ENCODE measurements at regions not wholly inside any gene's neighbourhood (a gene's known extent, or its start where the extent isn't known, plus 50 kb on each side); places are given as distances from the start of the nearest gene placed in this dataset.
"Not testable (repeated sequence)": the region's sequence is repeated elsewhere in the genome, so short reads cannot be mapped to it uniquely, and the experiment has no call there.

- Mint-ChIP-seq H3K4me1 (ENCODE audit: low read depth) (no peaks in the 10 kb centered on the region), H3K9me3 (no peaks in the 10 kb centered on the region), H3K4me3 (no peak overlapping the region), H3K36me3 (ENCODE audit: low read depth) (no peaks in the 10 kb centered on the region), H3K27ac (no peak overlapping the region), H3K27me3 (ENCODE audit: low read depth) (no peaks in the 10 kb centered on the region)
- no peak for DNase-seq (ENCODE audit: low spot score)
Observed at GRCh38 chr9:31355965-31356364, 1028.5 kb upstream of the ACO1 start.

GRCh38 chr9:31359071-31359470, 1025.4 kb upstream of the ACO1 start:
- H3K4me3 Mint-ChIP-seq: no peak overlapping the region
- no peak for DNase-seq (ENCODE audit: low spot score)
- H3K4me1 Mint-ChIP-seq (ENCODE audit: low read depth): no peaks in the 10 kb centered on the region
- H3K9me3 Mint-ChIP-seq: no peaks in the 10 kb centered on the region
- no peaks in the 10 kb centered on the region for H3K36me3 Mint-ChIP-seq (ENCODE audit: low read depth)
- no peaks in the 10 kb centered on the region for H3K27me3 Mint-ChIP-seq (ENCODE audit: low read depth)
- no peak overlapping the region for H3K27ac Mint-ChIP-seq

- no peak for DNase-seq (ENCODE audit: low spot score)
- Mint-ChIP-seq H3K4me3 (no peak overlapping the region), H3K9me3 (no peaks in the 10 kb centered on the region), H3K27ac (no peak overlapping the region), H3K27me3 (ENCODE audit: low read depth) (no peaks in the 10 kb centered on the region), H3K36me3 (ENCODE audit: low read depth) (no peaks in the 10 kb centered on the region), H3K4me1 (ENCODE audit: low read depth) (no peaks in the 10 kb centered on the region)
Observed at GRCh38 chr9:31364171-31364570, 1020.3 kb upstream of the ACO1 start.

- Mint-ChIP-seq H3K27ac (no peak overlapping the region), H3K4me3 (no peak overlapping the region), H3K27me3 (ENCODE audit: low read depth) (no peaks in the 10 kb centered on the region), H3K4me1 (ENCODE audit: low read depth) (no peaks in the 10 kb centered on the region), H3K36me3 (ENCODE audit: low read depth) (no peaks in the 10 kb centered on the region), H3K9me3 (no peaks in the 10 kb centered on the region)
- no peak for DNase-seq (ENCODE audit: low spot score)
Observed at GRCh38 chr9:31372799-31373587, 1011.5 kb upstream of the ACO1 start.

- no peak for DNase-seq (ENCODE audit: low spot score)
- H3K36me3 Mint-ChIP-seq (ENCODE audit: low read depth): no peaks in the 10 kb centered on the region
- no peak overlapping the region for H3K27ac Mint-ChIP-seq
- H3K9me3 Mint-ChIP-seq: no peaks in the 10 kb centered on the region
- H3K4me3 Mint-ChIP-seq: no peak overlapping the region
- no peaks in the 10 kb centered on the region for H3K4me1 Mint-ChIP-seq (ENCODE audit: low read depth)
- no peaks in the 10 kb centered on the region for H3K27me3 Mint-ChIP-seq (ENCODE audit: low read depth)
Observed at GRCh38 chr9:31377358-31377757, 1007.1 kb upstream of the ACO1 start.

- Mint-ChIP-seq H3K27me3 (ENCODE audit: low read depth) (no peaks in the 10 kb centered on the region), H3K27ac (no peak overlapping the region), H3K9me3 (peaks cover 4% of the 10 kb centered on the region), H3K36me3 (ENCODE audit: low read depth) (no peaks in the 10 kb centered on the region), H3K4me1 (ENCODE audit: low read depth) (peaks cover 7% of the 10 kb centered on the region), H3K4me3 (no peak overlapping the region)
- DNase-seq (ENCODE audit: low spot score): no peak
Observed at GRCh38 chr9:31388660-31389059, 995.8 kb upstream of the ACO1 start.

GRCh38 chr9:31389075-31389474, 995.4 kb upstream of the ACO1 start:
- Mint-ChIP-seq H3K9me3 (peaks cover 4% of the 10 kb centered on the region), H3K27ac (no peak overlapping the region), H3K27me3 (ENCODE audit: low read depth) (no peaks in the 10 kb centered on the region), H3K36me3 (ENCODE audit: low read depth) (no peaks in the 10 kb centered on the region), H3K4me1 (ENCODE audit: low read depth) (peaks cover 7% of the 10 kb centered on the region), H3K4me3 (no peak overlapping the region)
- DNase-seq (ENCODE audit: low spot score): no peak

GRCh38 chr9:31390403-31391025, 993.9 kb upstream of the ACO1 start:
- H3K9me3 Mint-ChIP-seq: peaks cover 4% of the 10 kb centered on the region
- H3K4me3 Mint-ChIP-seq: peak overlapping the region; percentile 28
- no peaks in the 10 kb centered on the region for H3K27me3 Mint-ChIP-seq (ENCODE audit: low read depth)

GRCh38 chr9:31393240-31393639, 991.2 kb upstream of the ACO1 start:
- peaks cover 4% of the 10 kb centered on the region for H3K9me3 Mint-ChIP-seq
- peaks cover 7% of the 10 kb centered on the region for H3K4me1 Mint-ChIP-seq (ENCODE audit: low read depth)
- H3K36me3 Mint-ChIP-seq (ENCODE audit: low read depth): no peaks in the 10 kb centered on the region
- H3K27ac Mint-ChIP-seq: no peak overlapping the region
- H3K4me3 Mint-ChIP-seq: no peak overlapping the region
- H3K27me3 Mint-ChIP-seq (ENCODE audit: low read depth): no peaks in the 10 kb centered on the region
- DNase-seq (ENCODE audit: low spot score): no peak

More at GRCh38 chr9:31390403-31391025, 993.9 kb upstream of the ACO1 start:
- peaks cover 7% of the 10 kb centered on the region for H3K4me1 Mint-ChIP-seq (ENCODE audit: low read depth)
- no peak for DNase-seq (ENCODE audit: low spot score)
- no peak overlapping the region for H3K27ac Mint-ChIP-seq
- H3K36me3 Mint-ChIP-seq (ENCODE audit: low read depth): no peaks in the 10 kb centered on the region

GRCh38 chr9:31394015-31394473, 990.4 kb upstream of the ACO1 start:
- H3K27ac Mint-ChIP-seq: no peak overlapping the region
- peaks cover 4% of the 10 kb centered on the region for H3K9me3 Mint-ChIP-seq
- H3K4me3 Mint-ChIP-seq: no peak overlapping the region
- H3K36me3 Mint-ChIP-seq (ENCODE audit: low read depth): no peaks in the 10 kb centered on the region
- peaks cover 7% of the 10 kb centered on the region for H3K4me1 Mint-ChIP-seq (ENCODE audit: low read depth)
- DNase-seq (ENCODE audit: low spot score): no peak
- no peaks in the 10 kb centered on the region for H3K27me3 Mint-ChIP-seq (ENCODE audit: low read depth)

GRCh38 chr9:31412081-31412480, 972.4 kb upstream of the ACO1 start:
- H3K36me3 Mint-ChIP-seq (ENCODE audit: low read depth): no peaks in the 10 kb centered on the region
- no peak overlapping the region for H3K27ac Mint-ChIP-seq
- DNase-seq (ENCODE audit: low spot score): no peak

GRCh38 chr9:31415164-31415563, 969.3 kb upstream of the ACO1 start:
- H3K27ac Mint-ChIP-seq: no peak overlapping the region
- no peak for DNase-seq (ENCODE audit: low spot score)
- no peaks in the 10 kb centered on the region for H3K27me3 Mint-ChIP-seq (ENCODE audit: low read depth)
- no peaks in the 10 kb centered on the region for H3K36me3 Mint-ChIP-seq (ENCODE audit: low read depth)
- H3K9me3 Mint-ChIP-seq: peaks cover 10% of the 10 kb centered on the region
- H3K4me1 Mint-ChIP-seq (ENCODE audit: low read depth): no peaks in the 10 kb centered on the region
- no peak overlapping the region for H3K4me3 Mint-ChIP-seq

More at GRCh38 chr9:31412081-31412480, 972.4 kb upstream of the ACO1 start:
- Mint-ChIP-seq H3K27me3 (ENCODE audit: low read depth) (no peaks in the 10 kb centered on the region), H3K4me3 (no peak overlapping the region), H3K9me3 (peaks cover 18% of the 10 kb centered on the region), H3K4me1 (ENCODE audit: low read depth) (no peaks in the 10 kb centered on the region)

- DNase-seq (ENCODE audit: low spot score): no peak
- Mint-ChIP-seq H3K4me1 (ENCODE audit: low read depth) (no peaks in the 10 kb centered on the region), H3K9me3 (no peaks in the 10 kb centered on the region), H3K27ac (no peak overlapping the region), H3K36me3 (ENCODE audit: low read depth) (no peaks in the 10 kb centered on the region), H3K27me3 (ENCODE audit: low read depth) (no peaks in the 10 kb centered on the region), H3K4me3 (no peak overlapping the region)
Observed at GRCh38 chr9:31418419-31418818, 966.0 kb upstream of the ACO1 start.

GRCh38 chr9:31443630-31444457, 940.6 kb upstream of the ACO1 start:
- DNase-seq (ENCODE audit: low spot score); H3K27ac Mint-ChIP-seq; H3K9me3 Mint-ChIP-seq: not testable (repeated sequence)

More at GRCh38 chr9:31443630-31444457, 940.6 kb upstream of the ACO1 start:
- H3K4me3 Mint-ChIP-seq; H3K27me3 Mint-ChIP-seq (ENCODE audit: low read depth); H3K36me3 Mint-ChIP-seq (ENCODE audit: low read depth); H3K4me1 Mint-ChIP-seq (ENCODE audit: low read depth): not testable (repeated sequence)

All from T-helper 2 cell treated with Interferon-gamma antibody and Interleukin-4, amounts not matched to agents 5 μg/mL and 100 μg/mL, for 36 hours (primary cell).